ENCODE measurements at regions not wholly inside any gene's neighbourhood (a gene's known extent, or its start where the extent isn't known, plus 50 kb on each side); places are given as distances from the start of the nearest gene placed in this dataset.

GRCh38 chr18:25875551-25876240, 214.7 kb downstream of the SS18 start:
- TF ChIP-seq CTCF (IDR thresholded peaks at IDR 0.05; ENCODE audit: low read depth, low read length) (no peak), EZH2phosphoT487 (IDR thresholded peaks at IDR 0.05; ENCODE audit: low read depth) (no peak)

All from OCI-LY3 (cell line).